Uterus (tissue), 2 donors: ENCODE measurements at regions not wholly inside any gene's neighbourhood (a gene's known extent, or its start where the extent isn't known, plus 50 kb on each side); places are given as distances from the start of the nearest gene placed in this dataset.

Experiments
- CTCF ChIP-seq, 4 experiments: fragments of 200-600 bp in 2 of 4; fragments of 450-650 bp in 2 of 4; sonication (generic) in 2 of 4; IDR thresholded peaks; one replicate each; pipeline ENCODE4 v1.5.1; 2016 to 2019; ENCODE audit warnings: antibody characterized with exemption in 4 of 4, mild to moderate bottlenecking in 2 of 4, moderate library complexity in 1 of 4
- POLR2A ChIP-seq, 2 donors: fragments of 450-650 bp; IDR thresholded peaks; one replicate each; pipeline ENCODE4 v1.6.1; 2016; ENCODE audit warnings: antibody characterized with exemption in 2 of 2, mild to moderate bottlenecking in 1 of 2, moderate library complexity in 1 of 2

GRCh38 chr2:129619471-129619870 is 360.0 kb upstream of the RAB6C start:
- TF ChIP-seq CTCF (IDR thresholded peaks at IDR 0.05) (no peak), POLR2A (IDR thresholded peaks at IDR 0.05) (no peak)
